Activated CD4-positive, CD25-positive, alpha-beta regulatory T cell treated with anti-CD3 and anti-CD28 coated beads, Interleukin-2, amount 50 U/mL, for 16 hours (primary cell): ENCODE measurements at regions not wholly inside any gene's neighbourhood (a gene's known extent, or its start where the extent isn't known, plus 50 kb on each side); places are given as distances from the start of the nearest gene placed in this dataset.

Experiments used
- DNase-seq: peaks from one replicate; pipeline ENCODE4 v3.0.0-alpha.2; 2020; ENCODE audit warnings: low read depth, low spot score

GRCh38 chr5:15209053-15209762 lies 290.8 kb upstream of the FBXL7 start:
- DNase-seq, result no peak

DNA sequence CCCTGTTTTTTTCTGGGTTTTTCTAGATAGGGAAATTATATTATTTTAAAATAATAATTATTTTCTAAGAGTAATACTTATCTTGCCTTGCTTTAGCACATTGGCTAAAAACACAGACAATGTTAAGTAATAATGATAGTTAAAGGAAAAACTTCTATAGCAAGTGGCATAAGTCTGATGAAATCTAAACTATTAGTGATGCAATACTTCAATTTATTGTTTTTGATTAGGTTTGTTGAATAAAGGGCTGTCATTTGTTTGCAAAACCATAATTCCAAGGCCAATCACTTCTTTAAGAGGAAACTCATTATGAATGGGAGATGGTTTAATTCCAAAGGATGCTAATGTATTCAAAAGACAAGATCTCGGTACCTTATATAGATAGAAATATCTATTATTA lies 293.8 kb upstream of the FBXL7 start:
- DNase-seq, result no peak

DNA sequence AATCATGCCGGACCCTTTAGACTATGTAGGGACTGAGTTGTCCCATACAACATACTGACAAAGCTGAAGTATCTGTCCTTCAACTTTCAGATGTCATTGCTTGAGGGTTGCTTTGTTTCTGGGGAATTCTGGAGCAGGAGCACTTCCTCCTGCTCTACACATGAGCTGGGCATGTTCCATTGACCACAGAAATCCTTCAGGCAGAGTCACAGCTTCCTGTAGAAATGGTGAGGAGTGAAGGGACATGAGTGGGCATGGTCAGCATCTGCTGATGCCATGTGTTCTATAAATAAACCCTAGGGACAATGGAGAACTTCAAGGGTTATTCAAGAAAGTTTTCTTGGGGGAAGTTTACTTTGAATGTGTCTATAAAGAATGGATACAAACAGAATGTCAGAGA lies 296.6 kb upstream of the FBXL7 start:
- no peak for DNase-seq

GRCh38 chr5:15191012-15191411 lies 309.0 kb upstream of the FBXL7 start:
- DNase-seq, result no peak

DNA sequence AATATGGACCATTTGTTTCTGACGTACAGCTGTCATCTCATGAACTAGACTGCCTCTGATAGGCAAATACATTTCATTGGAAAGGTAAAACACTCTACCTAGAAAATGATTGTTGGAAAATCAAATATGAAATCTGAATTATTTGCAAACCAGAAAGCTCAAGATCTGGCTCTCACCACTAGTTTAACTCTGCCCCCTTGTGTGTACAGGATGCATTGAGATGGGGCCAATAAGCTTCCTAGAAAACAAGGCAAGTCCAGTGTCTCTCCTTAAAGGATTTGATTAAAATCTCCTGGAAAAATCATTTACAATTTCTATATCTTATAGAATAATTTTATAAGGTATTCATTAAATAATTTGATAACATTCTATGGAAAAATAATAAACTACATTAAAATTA lies 311.9 kb upstream of the ANKH start:
- DNase-seq, result no peak

- DNase-seq, result no peak
These were observed 298.6 kb upstream of the ANKH start for GRCh38 chr5:15170173-15170572.

DNA sequence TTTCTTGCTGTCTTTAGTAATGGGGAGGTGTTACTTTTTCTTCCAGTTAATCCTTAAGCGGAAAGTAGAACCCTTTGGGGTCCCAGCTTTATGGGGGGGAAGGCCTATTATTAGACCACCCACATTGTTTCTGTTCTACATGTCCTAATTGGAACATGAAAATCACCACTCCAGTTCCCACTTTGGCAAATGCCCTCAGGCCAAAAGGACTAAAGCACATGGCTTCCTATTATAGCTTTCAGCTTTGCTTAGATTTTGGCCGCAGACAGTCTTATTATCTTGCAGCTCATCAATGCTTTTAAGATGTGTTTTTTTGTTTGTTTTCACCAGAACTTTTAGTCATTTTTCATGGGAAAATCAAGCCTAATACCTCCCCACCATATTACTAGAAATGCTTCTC lies 296.8 kb upstream of the ANKH start:
- DNase-seq, result no peak

GRCh38 chr5:15160091-15160490 lies 288.5 kb upstream of the ANKH start:
- no peak for DNase-seq

DNA sequence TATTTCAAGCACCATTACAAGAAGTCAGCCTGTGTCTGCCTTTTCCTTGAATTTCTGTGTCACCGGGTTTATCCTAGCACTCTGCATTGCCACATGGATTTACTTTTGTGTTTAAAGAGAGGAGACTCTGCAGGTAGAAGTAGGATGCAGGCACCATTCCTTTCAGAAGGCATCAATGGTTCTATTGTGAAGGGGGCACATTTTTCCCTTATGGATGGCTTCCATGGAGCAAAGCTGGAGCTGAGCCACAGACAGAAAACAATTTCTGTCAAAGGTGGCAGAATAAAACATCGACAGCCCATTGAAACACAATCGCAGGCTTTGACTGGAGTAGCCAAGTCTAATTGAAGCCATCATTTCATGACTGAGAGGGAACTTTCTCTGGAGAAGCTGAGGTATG lies 288.0 kb upstream of the ANKH start:
- DNase-seq, result no peak

GRCh38 chr5:15142458-15142857 lies 270.9 kb upstream of the ANKH start:
- no peak for DNase-seq

- DNase-seq, result no peak
These were observed 265.8 kb upstream of the ANKH start for GRCh38 chr5:15137414-15137813.

- DNase-seq, result no peak
These were observed 264.1 kb upstream of the ANKH start for GRCh38 chr5:15135661-15136060.

DNA sequence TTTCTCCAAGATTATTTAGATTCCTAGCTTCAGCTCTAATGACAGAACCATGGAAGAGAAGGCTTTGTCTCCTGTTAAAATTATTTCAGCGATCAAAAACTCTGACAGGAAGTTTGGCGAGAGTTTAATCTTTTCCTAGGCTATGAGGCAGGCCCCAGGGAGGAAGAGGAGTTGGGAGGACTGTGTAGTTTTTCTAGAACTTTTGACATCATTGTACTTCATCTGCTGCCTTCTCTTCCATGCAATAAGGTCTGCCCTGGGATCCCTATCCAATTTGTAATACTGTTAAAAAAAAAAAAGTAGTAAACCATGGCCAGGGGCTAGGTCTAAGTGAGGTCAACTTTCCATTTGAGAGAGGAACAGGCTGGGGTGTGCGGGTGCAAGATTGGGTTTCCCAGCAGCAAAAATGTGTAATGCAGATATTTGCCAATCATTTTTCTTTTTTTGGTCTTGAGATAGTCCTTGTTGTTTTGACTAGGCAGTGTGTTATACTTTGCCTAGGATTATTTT lies 261.9 kb upstream of the ANKH start:
- no peak for DNase-seq

DNA sequence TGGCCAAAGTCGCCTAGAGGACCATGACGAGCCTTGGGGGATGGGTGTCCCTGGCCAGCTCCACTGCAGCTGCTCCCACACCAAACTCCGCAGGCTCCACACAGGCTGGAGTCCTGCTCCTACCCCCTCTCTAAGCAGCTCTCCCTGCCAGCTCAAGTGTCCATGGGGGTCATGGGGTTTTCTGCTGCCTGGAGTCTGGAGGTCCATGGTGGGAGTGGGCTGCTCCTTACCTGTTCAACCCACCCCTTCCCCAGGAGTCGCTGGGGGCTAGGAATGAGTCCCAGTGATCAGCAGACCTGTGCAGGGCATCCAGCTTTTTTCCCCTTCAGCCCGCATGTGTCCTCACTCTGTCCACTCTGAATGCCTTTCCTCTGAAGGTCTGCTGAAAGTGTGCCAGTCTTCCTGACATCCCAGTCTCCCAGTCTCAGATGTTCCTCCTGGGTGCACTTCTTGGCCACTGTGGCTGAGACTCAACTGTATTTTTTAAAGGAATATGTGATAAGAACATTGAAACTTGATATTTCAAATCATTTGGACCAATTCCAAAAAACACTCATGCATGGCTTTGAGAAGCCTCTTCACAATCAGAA lies 261.3 kb upstream of the ANKH start:
- DNase-seq, result no peak

DNA sequence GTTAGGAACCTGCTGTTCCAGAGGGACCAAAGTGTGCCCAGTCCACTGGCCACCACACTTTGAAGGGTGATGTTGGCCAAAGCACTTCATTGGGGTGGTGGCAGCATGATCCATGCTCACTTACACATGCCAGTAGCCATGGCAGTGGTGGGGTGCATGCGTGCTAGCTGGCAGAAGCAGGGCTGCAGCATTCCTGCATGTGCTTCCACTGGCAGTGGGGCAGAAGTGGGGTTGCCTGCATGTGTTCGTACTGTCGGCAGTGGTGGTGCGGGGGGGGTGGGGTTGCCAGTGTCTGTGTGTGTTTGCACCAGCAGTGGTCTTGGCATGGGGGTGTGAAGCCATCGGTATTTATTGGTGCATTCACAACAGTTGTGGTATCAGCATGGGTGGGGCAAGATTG lies 260.3 kb upstream of the ANKH start:
- no peak for DNase-seq

- DNase-seq, result no peak
These were observed 253.4 kb upstream of the ANKH start for GRCh38 chr5:15124871-15125568.

DNA sequence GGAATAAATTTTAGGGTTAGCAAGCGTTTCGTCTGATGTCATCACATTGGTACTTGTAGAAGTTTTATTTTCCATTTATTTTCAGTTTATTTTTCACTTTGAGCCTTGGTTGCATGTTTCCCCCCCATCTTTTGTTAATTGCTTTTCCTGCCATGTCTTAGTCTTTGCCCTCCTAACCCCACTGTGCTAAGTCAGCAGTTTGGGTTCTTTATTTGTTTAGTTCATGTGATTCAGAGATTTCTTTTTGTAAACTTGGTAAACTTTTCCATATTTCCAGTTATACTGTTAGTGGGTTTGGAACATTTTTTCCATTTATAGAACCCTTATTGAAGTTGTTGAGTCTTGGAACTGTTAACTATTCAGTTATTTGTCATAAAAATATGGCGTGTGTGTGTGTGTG lies 252.9 kb upstream of the ANKH start:
- no peak for DNase-seq

- DNase-seq, result no peak
These were observed 246.1 kb upstream of the ANKH start for GRCh38 chr5:15117688-15118087.

DNA sequence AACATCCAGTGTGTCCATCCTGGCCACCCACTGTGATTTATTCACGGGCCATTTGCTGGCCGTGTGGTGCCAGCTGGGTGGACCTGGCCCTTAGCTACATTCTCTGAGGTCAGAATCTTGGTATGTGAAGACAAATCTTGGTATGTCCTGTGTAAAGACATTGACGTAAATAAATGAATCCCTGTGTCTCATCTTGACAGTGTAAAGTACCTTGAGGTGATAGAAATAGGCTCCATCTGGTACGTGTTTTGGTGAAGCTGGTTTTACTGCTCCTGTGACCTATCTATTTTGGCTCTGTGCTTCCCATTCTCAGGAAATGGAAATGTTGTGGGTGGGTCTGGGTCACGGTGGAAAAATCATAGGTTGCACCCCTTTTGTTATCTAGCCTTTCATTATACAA lies 245.4 kb upstream of the ANKH start:
- DNase-seq, result no peak

DNA sequence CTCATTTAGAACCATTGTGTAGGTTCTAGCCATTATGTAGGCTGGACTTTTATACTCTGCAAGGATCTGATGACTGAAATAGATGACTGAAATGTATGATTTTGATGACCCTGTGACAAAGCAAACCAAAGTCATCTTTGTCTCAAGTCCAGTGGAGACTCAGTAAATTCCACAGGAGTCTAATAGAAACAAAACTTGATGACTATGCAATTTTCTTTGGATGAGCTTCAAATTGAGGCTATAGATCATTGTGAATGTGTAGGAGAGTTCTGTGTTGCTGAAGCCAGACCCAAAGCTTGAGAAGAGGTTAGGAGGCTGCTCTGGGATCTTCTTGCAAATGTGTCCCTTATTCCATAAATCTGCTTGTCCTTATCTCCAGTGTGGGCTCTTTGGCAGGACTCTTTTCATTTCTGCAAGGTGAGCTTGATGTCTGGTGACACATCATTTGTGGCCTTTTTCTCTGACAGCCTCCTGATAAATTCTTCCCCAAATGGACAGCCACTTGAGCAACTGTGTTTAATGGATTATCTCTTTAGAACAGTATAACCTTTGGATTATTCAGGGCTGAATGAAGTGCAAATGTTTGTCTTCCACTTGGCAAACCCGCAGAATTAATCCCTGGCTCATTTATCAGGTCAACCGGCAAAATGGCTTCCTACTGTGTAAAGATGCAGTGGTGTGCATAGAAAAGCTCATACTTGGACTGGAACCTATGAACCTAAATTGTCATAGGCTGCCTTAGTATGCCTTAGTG lies 235.1 kb upstream of the ANKH start:
- DNase-seq, result no peak

GRCh38 chr5:15105799-15106393 lies 234.3 kb upstream of the ANKH start:
- no peak for DNase-seq

DNA sequence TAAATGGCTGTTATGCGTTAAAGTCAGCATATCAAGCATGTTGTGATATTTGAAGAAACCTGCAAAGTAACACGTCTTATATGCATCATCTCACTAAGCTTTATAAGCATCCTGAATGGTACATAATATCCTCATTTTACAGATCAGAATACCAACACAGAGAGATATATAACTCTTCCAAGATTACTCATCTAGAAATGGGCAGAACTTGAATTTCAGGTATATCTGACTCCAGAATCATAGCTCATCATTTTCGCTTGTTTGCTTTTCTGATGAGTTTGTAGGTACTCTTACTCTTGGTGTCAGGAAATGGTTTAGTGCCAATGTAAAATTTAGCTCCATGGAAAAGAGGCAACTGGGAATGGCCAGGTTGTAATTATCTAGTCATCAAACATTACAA lies 232.3 kb upstream of the ANKH start:
- no peak for DNase-seq
